Adrenal gland (tissue), 9 donors: ENCODE measurements at regions not wholly inside any gene's neighbourhood (a gene's known extent, or its start where the extent isn't known, plus 50 kb on each side); places are given as distances from the start of the nearest gene placed in this dataset.

ENCODE experiments used
- DNase-seq, 7 donors: peaks; one replicate each; pipeline ENCODE4 v3.0.0-alpha.2; 2019 to 2020
- H3K27ac ChIP-seq, 5 donors: fragments of 200-600 bp; sonication (generic) in 4 of 5; 1 replicate in 3 of 5; 2 replicates in 2 of 5; pipeline versions ENCODE4 v1.5.1 to v1.8.0; 2016 to 2020; ENCODE audit warnings: mild to moderate bottlenecking in 1 of 5
- H3K27me3 ChIP-seq: fragments of 200-600 bp; 2 replicates; pipeline ENCODE4 v1.8.0; 2021
- H3K36me3 ChIP-seq, 2 donors: fragments of 200-600 bp; replicated peaks in 1 of 2; 1 replicate in 1 of 2; 2 replicates in 1 of 2; pipeline versions ENCODE4 v1.5.1 to v1.8.0; 2018 to 2022
- H3K4me1 ChIP-seq, 2 donors: fragments of 200-600 bp; replicated peaks in 1 of 2; 1 replicate in 1 of 2; 2 replicates in 1 of 2; pipeline versions ENCODE4 v1.5.1 to v1.8.0; 2018 to 2021
- H3K4me3 ChIP-seq, 4 donors: fragments of 200-600 bp; sonication (generic) in 3 of 4; one replicate each; pipeline ENCODE4 v1.5.1; 2016 to 2018
- H3K9me3 ChIP-seq, 3 donors: fragments of 200-600 bp; sonication (generic) in 1 of 3; replicated peaks in 1 of 3; 1 replicate in 2 of 3; 2 replicates in 1 of 3; pipeline versions ENCODE4 v1.5.1 to v1.8.0; 2016 to 2021
- CTCF ChIP-seq, 6 experiments: fragments of 450-650 bp in 4 of 6; fragments of 200-600 bp in 2 of 6; sonication (generic) in 1 of 6; IDR thresholded peaks; 1 replicate in 5 of 6; 2 replicates in 1 of 6; pipeline versions ENCODE4 v1.5.1 to v1.8.0; 2016 to 2021; ENCODE audit warnings: antibody characterized with exemption in 6 of 6, mild to moderate bottlenecking in 2 of 6, moderate library complexity in 1 of 6
- POLR2A ChIP-seq, 2 donors: fragments of 450-650 bp; IDR thresholded peaks; one replicate each; pipeline ENCODE4 v1.6.1; 2017; ENCODE audit warnings: antibody characterized with exemption in 2 of 2, mild to moderate bottlenecking in 2 of 2, moderate library complexity in 1 of 2
- WGBS, 4 donors: extraction: QIAGEN DNeasy Blood & Tissue Kit in 2 of 4; methylation state at CpG; one replicate each; pipeline versions ENCODE4 v1.1.5 to v1.1.7; 2013 to 2017; 5-methylcytosine and 5-hydroxymethylcytosine counted together
- intact Hi-C, 2 donors: fragments of 100-400 bp; cut with DNase I; formaldehyde crosslinking; loops; one replicate each; pipeline versions ENCODE4 v1.14.1 to v1.15.0; 2022 to 2023
- donor health status: healthy with polysubstance abuse.
- donor health status: Bipolar disorder and iron deficiency.
- donor health status: DM: yes; HTN: yes; CAD: no.
- donor health status: DM: no; HTN: no; CAD: no.
- donor health status: DM: no; HTN: no; CAD: no.

- Histone ChIP-seq H3K27me3 (no peaks in the 10 kb centered on the region), H3K27ac (no peak overlapping the region), H3K36me3 (no peaks in the 10 kb centered on the region), H3K4me3 (no peak overlapping the region), H3K9me3 (no peaks in the 10 kb centered on the region), H3K4me1 (no peaks in the 10 kb centered on the region)
- DNase-seq, result no peak
- 73 to 90% (median 79%) methylated on average over 4 of the region's 4 CpGs for WGBS, 4 donors
- no peak for TF ChIP-seq POLR2A (IDR thresholded peaks at IDR 0.05)
- no peak for TF ChIP-seq CTCF (IDR thresholded peaks at IDR 0.05)
- intact Hi-C loops, result no loop called here
Observed at GRCh38 chr9:78806492-78807160, 509.7 kb downstream of the PSAT1 start.

GRCh38 chr9:78807286-78807685 lies 510.4 kb downstream of the PSAT1 start:
- intact Hi-C loops, result no loop called here
- TF ChIP-seq CTCF (IDR thresholded peaks at IDR 0.05), result no peak
- TF ChIP-seq POLR2A (IDR thresholded peaks at IDR 0.05), result no peak
- WGBS, 4 donors, result 78 to 93% (median 85%) methylated on average over 4 of the region's 4 CpGs
- H3K4me1 ChIP-seq, result no peaks in the 10 kb centered on the region
- H3K27me3 ChIP-seq, result no peaks in the 10 kb centered on the region
- no peak for DNase-seq
- H3K27ac ChIP-seq, result no peak overlapping the region
- no peaks in the 10 kb centered on the region for H3K9me3 ChIP-seq
- no peaks in the 10 kb centered on the region for H3K36me3 ChIP-seq
- no peak overlapping the region for H3K4me3 ChIP-seq

- intact Hi-C loops, result no loop called here
- H3K27ac ChIP-seq, result no peak overlapping the region
- H3K27me3 ChIP-seq, result no peaks in the 10 kb centered on the region
- no peaks in the 10 kb centered on the region for H3K4me1 ChIP-seq
- 50 to 57% (median 54%) methylated on average over 3 of the region's 3 CpGs for WGBS, 4 donors
- H3K36me3 ChIP-seq, result no peaks in the 10 kb centered on the region
- H3K9me3 ChIP-seq, result no peaks in the 10 kb centered on the region
- TF ChIP-seq CTCF (IDR thresholded peaks at IDR 0.05) (no peak), POLR2A (IDR thresholded peaks at IDR 0.05) (no peak)
- H3K4me3 ChIP-seq, result no peak overlapping the region
- DNase-seq, result no peak
Observed at GRCh38 chr9:78808048-78808447, 511.1 kb downstream of the PSAT1 start.

GRCh38 chr9:78811622-78812276 lies 514.8 kb downstream of the PSAT1 start:
- DNase-seq, result no peak
- H3K4me1 ChIP-seq, result no peaks in the 10 kb centered on the region
- no peaks in the 10 kb centered on the region for H3K36me3 ChIP-seq
- no peaks in the 10 kb centered on the region for H3K27me3 ChIP-seq
- no peaks in the 10 kb centered on the region for H3K9me3 ChIP-seq
- WGBS, 4 donors, result 78 to 87% (median 83%) methylated on average over 10 of the region's 10 CpGs
- intact Hi-C loops, result no loop called here
- no peak overlapping the region for H3K27ac ChIP-seq
- TF ChIP-seq CTCF (IDR thresholded peaks at IDR 0.05) (no peak), POLR2A (IDR thresholded peaks at IDR 0.05) (no peak)
- H3K4me3 ChIP-seq, result no peak overlapping the region
